MM.1S (cell line): ENCODE measurements at regions not wholly inside any gene's neighbourhood (a gene's known extent, or its start where the extent isn't known, plus 50 kb on each side); places are given as distances from the start of the nearest gene placed in this dataset.

ENCODE experiments used
- CTCF ChIP-seq: fragments of 300-600 bp; sonication (generic); IDR thresholded peaks from 2 replicates; pipeline ENCODE4 v1.5.1; 2016; ENCODE audit warnings: antibody characterized with exemption, low read length, mixed read lengths
- EZH2 ChIP-seq: fragments of 300-600 bp; sonication (generic); optimal IDR thresholded peaks from 2 replicates; pipeline ENCODE3; 2017; ENCODE audit warnings: low read depth, mild to moderate bottlenecking, antibody characterized with exemption, low read length, mixed read lengths

GRCh38 chr2:145764631-145765030, 1244.7 kb upstream of the ZEB2 start:
- TF ChIP-seq CTCF: no peak
- TF ChIP-seq EZH2: no peak
